ENCODE measurements at regions not wholly inside any gene's neighbourhood (a gene's known extent, or its start where the extent isn't known, plus 50 kb on each side); places are given as distances from the start of the nearest gene placed in this dataset.

DNA sequence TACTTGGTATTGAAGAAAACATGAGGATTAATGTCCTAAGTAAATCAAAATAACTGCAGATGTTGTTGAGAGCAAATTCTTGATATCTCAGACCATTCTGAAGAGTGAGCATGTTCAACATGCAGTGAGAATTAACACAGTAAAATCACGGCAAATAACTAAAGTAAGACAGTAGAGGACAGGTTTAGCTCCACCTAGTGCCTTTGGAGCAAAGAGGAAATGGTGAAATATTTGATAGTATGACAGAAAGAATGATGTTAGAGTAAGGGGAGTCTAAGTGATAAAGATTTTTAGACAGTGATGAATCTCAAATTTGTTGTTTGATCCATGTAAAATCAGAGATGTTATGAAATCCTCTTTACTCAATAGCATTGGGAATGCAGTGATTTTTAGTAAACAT, 424.2 kb downstream of the TMEM161B start:
- TF ChIP-seq CTCF (conservative IDR thresholded peaks at IDR 0.05; ENCODE audit: low read depth, low read length): peak; percentile 33; the same call in 1 of the 2 replicates
- TF ChIP-seq EZH2 (IDR thresholded peaks at IDR 0.05; ENCODE audit: borderline replicate concordance, low read depth, low read length, poor library complexity, severe bottlenecking): no peak

Measured in A673 (cell line).